ENCODE measurements at regions not wholly inside any gene's neighbourhood (a gene's known extent, or its start where the extent isn't known, plus 50 kb on each side); places are given as distances from the start of the nearest gene placed in this dataset.

DNA sequence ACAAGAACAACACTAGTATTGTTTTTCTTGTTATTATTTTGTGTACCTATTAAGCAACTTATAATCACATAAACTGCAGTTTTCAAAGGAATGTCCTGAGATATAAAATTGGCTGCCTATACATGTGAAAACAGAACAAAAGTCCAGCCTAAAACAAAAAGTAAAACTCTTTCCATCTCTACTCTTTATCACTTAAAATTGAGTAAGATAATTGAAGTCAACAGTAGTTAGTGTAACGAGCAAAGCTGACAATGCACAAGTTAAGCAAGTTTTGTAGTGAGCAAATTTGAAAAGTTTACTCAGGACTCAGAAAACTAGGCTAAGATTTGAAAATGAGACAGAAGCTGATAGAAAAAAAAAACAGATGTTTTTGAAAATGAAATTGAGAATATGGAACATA lies 941.4 kb upstream of the MAN1A1 start:
- no peak overlapping the region for H3K4me3 Mint-ChIP-seq
- peaks cover 0 to 7% (median 3%) of the 10 kb centered on the region in 7 donors for H3K9me3 Mint-ChIP-seq
- DNase-seq = no peak
- H3K4me1 ChIP-seq (ENCODE audit: control insufficient read depth in 1 of 2, insufficient read depth in 2 of 2, low read length in 2 of 2) = no peaks in the 10 kb centered on the region
- no peak overlapping the region for H2AFZ ChIP-seq (ENCODE audit: insufficient read depth, low read depth, low read length, poor library complexity, severe bottlenecking)
- no peak overlapping the region for H3K9ac ChIP-seq (ENCODE audit: insufficient read depth, low read length, poor library complexity, severe bottlenecking)
- no peak overlapping the region for H3K27ac ChIP-seq (ENCODE audit: low read depth in 1 of 2, low read length in 2 of 2)
- H3K4me1 Mint-ChIP-seq = no peaks in the 10 kb centered on the region
- intact Hi-C loops (cut with micrococcal nuclease) = no loop called here
- TF ChIP-seq, protein P1, sequence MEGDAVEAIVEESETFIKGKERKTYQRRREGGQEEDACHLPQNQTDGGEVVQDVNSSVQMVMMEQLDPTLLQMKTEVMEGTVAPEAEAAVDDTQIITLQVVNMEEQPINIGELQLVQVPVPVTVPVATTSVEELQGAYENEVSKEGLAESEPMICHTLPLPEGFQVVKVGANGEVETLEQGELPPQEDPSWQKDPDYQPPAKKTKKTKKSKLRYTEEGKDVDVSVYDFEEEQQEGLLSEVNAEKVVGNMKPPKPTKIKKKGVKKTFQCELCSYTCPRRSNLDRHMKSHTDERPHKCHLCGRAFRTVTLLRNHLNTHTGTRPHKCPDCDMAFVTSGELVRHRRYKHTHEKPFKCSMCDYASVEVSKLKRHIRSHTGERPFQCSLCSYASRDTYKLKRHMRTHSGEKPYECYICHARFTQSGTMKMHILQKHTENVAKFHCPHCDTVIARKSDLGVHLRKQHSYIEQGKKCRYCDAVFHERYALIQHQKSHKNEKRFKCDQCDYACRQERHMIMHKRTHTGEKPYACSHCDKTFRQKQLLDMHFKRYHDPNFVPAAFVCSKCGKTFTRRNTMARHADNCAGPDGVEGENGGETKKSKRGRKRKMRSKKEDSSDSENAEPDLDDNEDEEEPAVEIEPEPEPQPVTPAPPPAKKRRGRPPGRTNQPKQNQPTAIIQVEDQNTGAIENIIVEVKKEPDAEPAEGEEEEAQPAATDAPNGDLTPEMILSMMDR (IDR thresholded peaks at IDR 0.05) = no peak
- no peaks in the 10 kb centered on the region for H3K79me2 ChIP-seq (ENCODE audit: insufficient read depth, low read length)
- H4K20me1 ChIP-seq (ENCODE audit: insufficient read depth, low read length) = no peaks in the 10 kb centered on the region
- H3K4me3 ChIP-seq (replicated peaks in 1 of 3; ENCODE audit: low read depth in 2 of 3, low read length in 3 of 3) = no peak overlapping the region
- no peaks in the 10 kb centered on the region for H3K9me3 ChIP-seq (replicated peaks in 1 of 2; ENCODE audit: control insufficient read depth in 1 of 2, insufficient read depth in 1 of 2, low read length in 2 of 2)
- no CpG with 5 or more reads among the region's 1 CpG for WGBS (ENCODE audit: insufficient coverage)
- H3K27me3 ChIP-seq (ENCODE audit: control insufficient read depth in 2 of 2, insufficient read depth in 2 of 2, low read length in 2 of 2) = no peaks in the 10 kb centered on the region
- no peaks in the 10 kb centered on the region for H3K36me3 Mint-ChIP-seq
- no peak overlapping the region for H3K4me2 ChIP-seq (replicated peaks; ENCODE audit: extremely low read depth, low read length, poor library complexity, severe bottlenecking)
- no peaks in the 10 kb centered on the region for H3K27me3 Mint-ChIP-seq (ENCODE audit: low read depth in 3 of 3)
- H3K27ac Mint-ChIP-seq = no peak overlapping the region
- no peaks in the 10 kb centered on the region for H3K36me3 ChIP-seq (replicated peaks in 1 of 2; ENCODE audit: control insufficient read depth in 1 of 2, insufficient read depth in 2 of 2, low read length in 2 of 2)

DNA sequence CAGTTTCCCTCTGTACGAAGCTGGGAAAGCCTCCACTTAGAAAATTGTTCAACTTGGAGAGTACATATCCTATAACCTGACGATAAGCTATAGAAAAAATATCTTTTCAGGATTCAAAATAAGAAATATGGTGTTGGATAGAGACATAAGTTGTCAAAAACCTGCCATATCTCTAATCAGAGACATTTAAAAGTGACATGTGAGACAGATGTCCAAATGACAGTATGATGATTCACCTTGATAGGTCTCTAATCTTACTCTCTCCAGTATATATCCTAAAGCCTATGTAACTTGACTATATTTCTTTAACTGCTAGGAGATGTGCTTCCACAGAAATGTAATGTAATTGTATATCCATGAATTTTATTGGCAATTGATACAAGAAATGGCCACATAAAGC lies 932.4 kb upstream of the MAN1A1 start:
- H3K27ac Mint-ChIP-seq = no peak overlapping the region
- H3K36me3 Mint-ChIP-seq = no peaks in the 10 kb centered on the region
- Histone ChIP-seq H3K27me3 (ENCODE audit: control insufficient read depth in 2 of 2, insufficient read depth in 2 of 2, low read length in 2 of 2) (no peaks in the 10 kb centered on the region), H3K27ac (ENCODE audit: low read depth in 1 of 2, low read length in 2 of 2) (no peak overlapping the region), H4K20me1 (ENCODE audit: insufficient read depth, low read length) (no peaks in the 10 kb centered on the region), H3K9ac (ENCODE audit: insufficient read depth, low read length, poor library complexity, severe bottlenecking) (no peak overlapping the region), H3K36me3 (replicated peaks in 1 of 2; ENCODE audit: control insufficient read depth in 1 of 2, insufficient read depth in 2 of 2, low read length in 2 of 2) (no peaks in the 10 kb centered on the region), H3K79me2 (ENCODE audit: insufficient read depth, low read length) (no peaks in the 10 kb centered on the region), H2AFZ (ENCODE audit: insufficient read depth, low read depth, low read length, poor library complexity, severe bottlenecking) (no peak overlapping the region), H3K4me3 (replicated peaks in 1 of 3; ENCODE audit: low read depth in 2 of 3, low read length in 3 of 3) (no peak overlapping the region), H3K9me3 (replicated peaks in 1 of 2; ENCODE audit: control insufficient read depth in 1 of 2, insufficient read depth in 1 of 2, low read length in 2 of 2) (no peaks in the 10 kb centered on the region), H3K4me1 (ENCODE audit: control insufficient read depth in 1 of 2, insufficient read depth in 2 of 2, low read length in 2 of 2) (no peaks in the 10 kb centered on the region), H3K4me2 (replicated peaks; ENCODE audit: extremely low read depth, low read length, poor library complexity, severe bottlenecking) (no peak overlapping the region)
- no CpG with 5 or more reads among the region's 2 CpGs for WGBS (ENCODE audit: insufficient coverage)
- H3K27me3 Mint-ChIP-seq (ENCODE audit: low read depth in 3 of 3) = no peaks in the 10 kb centered on the region
- DNase-seq = no peak
- intact Hi-C loops (cut with micrococcal nuclease) = no loop called here
- TF ChIP-seq, protein P1 (IDR thresholded peaks at IDR 0.05) = no peak
- H3K4me3 Mint-ChIP-seq = no peak overlapping the region
- no peaks in the 10 kb centered on the region for H3K4me1 Mint-ChIP-seq
- H3K9me3 Mint-ChIP-seq = no peaks in the 10 kb centered on the region
